ENCODE measurements at regions not wholly inside any gene's neighbourhood (a gene's known extent, or its start where the extent isn't known, plus 50 kb on each side); places are given as distances from the start of the nearest gene placed in this dataset.
"Not testable (repeated sequence)": the region's sequence is repeated elsewhere in the genome, so short reads cannot be mapped to it uniquely, and the experiment has no call there.

- DNase-seq = no peak
Observed at GRCh38 chr2:164014791-164015190, 279.0 kb upstream of the FIGN start.

- DNase-seq = no peak
Observed at GRCh38 chr2:164014068-164014731, 278.4 kb upstream of the FIGN start.

- DNase-seq = no peak
Observed at GRCh38 chr2:164012581-164012980, 276.8 kb upstream of the FIGN start.

GRCh38 chr2:164009756-164010337 is 274.0 kb upstream of the FIGN start:
- no peak for DNase-seq

- no peak for DNase-seq
Observed at GRCh38 chr2:164008752-164009151, 272.9 kb upstream of the FIGN start.

GRCh38 chr2:164006704-164007103 is 270.9 kb upstream of the FIGN start:
- DNase-seq = no peak

- no peak for DNase-seq
Observed at GRCh38 chr2:164000176-164000575, 264.4 kb upstream of the FIGN start.

- DNase-seq = no peak
Observed at GRCh38 chr2:163997466-163997865, 261.7 kb upstream of the FIGN start.

- DNase-seq = no peak
Observed at GRCh38 chr2:163990541-163990940, 254.7 kb upstream of the FIGN start.

- DNase-seq = no peak
Observed at GRCh38 chr2:163990101-163990500, 254.3 kb upstream of the FIGN start.

- no peak for DNase-seq
Observed at GRCh38 chr2:163987175-163987940, 251.6 kb upstream of the FIGN start.

GRCh38 chr2:163984986-163985385 is 249.2 kb upstream of the FIGN start:
- no peak for DNase-seq

- no peak for DNase-seq
Observed at GRCh38 chr2:163983911-163984310, 248.1 kb upstream of the FIGN start.

GRCh38 chr2:163982938-163983337 is 247.1 kb upstream of the FIGN start:
- DNase-seq = no peak

GRCh38 chr2:163974766-163975165 is 239.0 kb upstream of the FIGN start:
- no peak for DNase-seq

GRCh38 chr2:163970058-163970813 is 234.4 kb upstream of the FIGN start:
- no peak for DNase-seq

GRCh38 chr2:163964278-163964677 is 228.5 kb upstream of the FIGN start:
- DNase-seq = not testable (repeated sequence)

GRCh38 chr2:163953390-163953907 is 217.6 kb upstream of the FIGN start:
- no peak for DNase-seq

GRCh38 chr2:163951312-163951711 is 215.5 kb upstream of the FIGN start:
- no peak for DNase-seq

- no peak for DNase-seq
Observed at GRCh38 chr2:163949693-163950092, 213.9 kb upstream of the FIGN start.

GRCh38 chr2:163944347-163944737 is 208.5 kb upstream of the FIGN start:
- no peak for DNase-seq

GRCh38 chr2:163943403-163944346 is 207.9 kb upstream of the FIGN start:
- no peak for DNase-seq
